B cell (primary cell): ENCODE measurements at regions not wholly inside any gene's neighbourhood (a gene's known extent, or its start where the extent isn't known, plus 50 kb on each side); places are given as distances from the start of the nearest gene placed in this dataset.

Experiments
- ATAC-seq: fragments of 200-7000 bp; cut with Tn5 transposase; one replicate; pipeline ENCODE4 v1.10.0; 2021; ENCODE audit warnings: low read depth, mild to moderate bottlenecking, moderate number of reproducible peaks, moderate library complexity
- CTCF ChIA-PET: fragments of 350-600 bp; sonication (Branson Sonifier 250); formaldehyde crosslinking; loops from one replicate; lab custom pipeline; 2021; ENCODE audit warnings: antibody characterized with exemption, inconsistent platforms; lab: Charles Lee
- POLR2A ChIA-PET: fragments of 350-600 bp; sonication (Branson Sonifier 250); formaldehyde crosslinking; loops from one replicate; lab custom pipeline; 2021; ENCODE audit warnings: antibody characterized with exemption; lab: Charles Lee
- DNase-seq: peaks from one replicate; pipeline ENCODE4 v3.0.0; 2013
- H2AFZ ChIP-seq: 2 replicates; pipeline ENCODE4 v1.6.1; 2012; ENCODE audit warnings: mild to moderate bottlenecking, low read depth, low read length; ENCODE audit not compliant: insufficient read depth, poor library complexity, severe bottlenecking
- H3K27ac ChIP-seq, 2 donors: 1 replicate in 1 of 2; 2 replicates in 1 of 2; pipeline ENCODE4 v1.5.1; 2012 to 2013; ENCODE audit warnings: low read length in 2 of 2, mild to moderate bottlenecking in 2 of 2, moderate library complexity in 1 of 2
- H3K27me3 ChIP-seq, 4 experiments: fragments of 200-600 bp in 1 of 4; sonication (generic) in 1 of 4; replicated peaks in 1 of 4; 1 replicate in 2 of 4; 2 replicates in 2 of 4; pipeline versions ENCODE4 v1.6.1 to v1.7.0; 2013 to 2016; ENCODE audit warnings: low read length in 3 of 4, mild to moderate bottlenecking in 2 of 4, mixed read lengths in 1 of 4, moderate library complexity in 1 of 4; ENCODE audit not compliant: insufficient read depth in 4 of 4, control insufficient read depth in 3 of 4; ENCODE audit errors: control extremely low read depth in 1 of 4
- H3K36me3 ChIP-seq, 2 experiments: replicated peaks in 1 of 2; 1 replicate in 1 of 2; 2 replicates in 1 of 2; pipeline versions ENCODE4 v1.6.1 to v1.7.1; 2013; ENCODE audit warnings: low read length in 1 of 2; ENCODE audit not compliant: insufficient read depth in 2 of 2, control insufficient read depth in 1 of 2; ENCODE audit errors: control extremely low read depth in 1 of 2, extremely low read depth in 1 of 2
- H3K4me1 ChIP-seq, 2 donors: fragments of 200-600 bp in 1 of 2; sonication (generic) in 1 of 2; 1 replicate in 1 of 2; 2 replicates in 1 of 2; pipeline versions ENCODE4 v1.5.1 to v1.6.1; 2013 to 2017; ENCODE audit warnings: low read length in 2 of 2; ENCODE audit not compliant: control insufficient read depth in 2 of 2, insufficient read depth in 2 of 2
- H3K4me2 ChIP-seq: replicated peaks from 2 replicates; pipeline ENCODE3; 2012; ENCODE audit warnings: mild to moderate bottlenecking, low read depth, low read length; ENCODE audit not compliant: poor library complexity, severe bottlenecking
- H3K4me3 ChIP-seq, 5 experiments: fragments of 200-600 bp in 1 of 5; sonication (generic) in 1 of 5; 1 replicate in 3 of 5; 2 replicates in 2 of 5; pipeline versions ENCODE4 v1.5.1 to v1.7.0; 2011 to 2016; ENCODE audit warnings: low read length in 4 of 5, mild to moderate bottlenecking in 4 of 5, low read depth in 2 of 5, control low read depth in 1 of 5, moderate library complexity in 1 of 5; ENCODE audit not compliant: insufficient read depth in 1 of 5; ENCODE audit errors: control extremely low read depth in 1 of 5, extremely low read depth in 1 of 5
- H3K79me2 ChIP-seq: fragments of 200-600 bp; sonication (generic); one replicate; pipeline ENCODE4 v1.6.0; 2016; ENCODE audit warnings: low read length; ENCODE audit not compliant: control insufficient read depth, insufficient read depth
- H3K9ac ChIP-seq: fragments of 200-600 bp; sonication (generic); 2 replicates; pipeline ENCODE4 v1.6.1; 2017; ENCODE audit warnings: mild to moderate bottlenecking, low read length, moderate library complexity
- H3K9me3 ChIP-seq, 3 donors: one replicate each; pipeline versions ENCODE4 v1.6.1 to v1.7.1; 2013; ENCODE audit warnings: low read length in 2 of 3; ENCODE audit not compliant: control insufficient read depth in 2 of 3, insufficient read depth in 1 of 3; ENCODE audit errors: control extremely low read depth in 1 of 3
- H4K20me1 ChIP-seq: 2 replicates; pipeline ENCODE4 v1.6.0; 2012; ENCODE audit warnings: mild to moderate bottlenecking, low read length; ENCODE audit not compliant: insufficient read depth, control insufficient read depth, poor library complexity, severe bottlenecking
- H3K27ac Mint-ChIP-seq: one replicate; pipeline ENCODE4 v1.8.0; 2021; ENCODE audit warnings: mixed read lengths
- H3K27me3 Mint-ChIP-seq: one replicate; pipeline ENCODE4 v1.8.0; 2021; ENCODE audit warnings: mixed read lengths
- H3K4me1 Mint-ChIP-seq: one replicate; pipeline ENCODE4 v1.8.0; 2021; ENCODE audit warnings: mixed read lengths
- H3K4me3 Mint-ChIP-seq: one replicate; pipeline ENCODE4 v1.8.0; 2021; ENCODE audit warnings: mixed read lengths
- H3K9me3 Mint-ChIP-seq: one replicate; pipeline ENCODE4 v1.8.0; 2022; ENCODE audit warnings: mixed read lengths; ENCODE audit not compliant: insufficient read depth
- CTCF ChIP-seq: fragments of 200-600 bp; IDR thresholded peaks from one replicate; pipeline ENCODE4 v1.8.0; 2022; ENCODE audit warnings: antibody characterized with exemption, mild to moderate bottlenecking
- EZH2 ChIP-seq: IDR thresholded peaks from 2 replicates; pipeline ENCODE4 v1.6.1; 2012; ENCODE audit warnings: borderline replicate concordance, low read depth, mild to moderate bottlenecking, moderate library complexity, low read length; ENCODE audit not compliant: insufficient read depth, poor library complexity, severe bottlenecking
- WGBS: methylation state at CpG from one replicate; pipeline ENCODE4 v1.1.5; 2013; ENCODE audit warnings: missing lambda C conversion rate; ENCODE audit not compliant: insufficient coverage; 5-methylcytosine and 5-hydroxymethylcytosine counted together
- intact Hi-C: fragments of 100-400 bp; cut with micrococcal nuclease; formaldehyde crosslinking; loops from one replicate; pipeline ENCODE4 v1.10.0; 2022

DNA sequence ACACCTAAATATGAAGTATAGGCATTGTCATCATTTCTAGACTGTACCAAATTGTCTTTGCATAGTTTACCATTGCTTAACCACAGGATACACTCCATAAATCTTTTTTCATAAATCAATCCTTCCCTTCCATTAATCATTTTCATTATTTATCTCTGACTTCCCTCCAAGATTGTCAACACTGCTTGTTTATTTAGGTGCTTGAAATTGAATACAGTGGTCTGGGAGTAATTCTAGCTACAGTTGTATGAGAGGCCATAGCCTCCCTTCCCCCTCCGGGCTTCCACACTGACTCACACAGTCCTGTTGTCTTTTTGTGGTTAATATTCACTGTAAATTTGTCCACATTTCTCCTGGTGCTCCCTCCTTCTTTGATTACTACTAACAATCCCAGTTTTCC is 114.2 kb upstream of the ARID2 start:
- H3K4me3 ChIP-seq = no peak overlapping the region
- POLR2A ChIA-PET = no interaction called here
- H3K79me2 ChIP-seq = no peaks in the 10 kb centered on the region
- no peak overlapping the region for H3K27ac Mint-ChIP-seq
- 40% methylated on average over 1 of the region's 1 CpG for WGBS
- no peak overlapping the region for H3K4me2 ChIP-seq
- CTCF ChIA-PET = no interaction called here
- ATAC-seq = no peak
- H3K27me3 ChIP-seq = no peaks in the 10 kb centered on the region
- TF ChIP-seq CTCF (no peak), EZH2 (no peak)
- H3K27ac ChIP-seq = no peak overlapping the region
- H3K4me1 ChIP-seq = peaks cover 0 to 4% of the 10 kb centered on the region in 2 donors
- no peaks in the 10 kb centered on the region for H4K20me1 ChIP-seq
- H3K9ac ChIP-seq = no peak overlapping the region
- no peaks in the 10 kb centered on the region for H3K9me3 Mint-ChIP-seq
- H3K9me3 ChIP-seq = peaks cover 0 to 4% (median 0%) of the 10 kb centered on the region in 3 donors
- H3K4me1 Mint-ChIP-seq = peaks cover 18% of the 10 kb centered on the region
- no peak overlapping the region for H2AFZ ChIP-seq
- H3K27me3 Mint-ChIP-seq = no peaks in the 10 kb centered on the region
- no peaks in the 10 kb centered on the region for H3K36me3 ChIP-seq
- intact Hi-C loops = no loop called here
- H3K4me3 Mint-ChIP-seq = no peak overlapping the region
- DNase-seq = no peak

DNA sequence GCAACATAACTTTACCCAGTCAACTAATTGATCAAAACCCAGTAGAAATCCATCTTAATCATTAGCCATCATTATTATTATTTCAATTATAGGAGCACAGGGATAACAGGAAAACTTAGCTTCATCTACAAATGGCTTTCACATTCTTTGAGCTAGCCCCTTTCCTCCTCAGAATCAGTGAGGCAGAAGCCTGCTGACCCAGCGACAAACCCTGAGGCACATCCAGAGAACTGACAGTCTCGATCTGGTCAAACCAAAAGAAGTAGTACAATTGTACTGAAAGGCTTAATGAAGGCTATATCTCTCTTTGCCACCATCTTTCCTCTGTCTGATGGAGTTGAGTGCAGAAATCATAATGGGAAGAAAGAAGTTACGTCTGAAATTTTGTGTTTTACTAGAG is 109.8 kb upstream of the ARID2 start:
- Mint-ChIP-seq H3K9me3 (peaks cover 2% of the 10 kb centered on the region), H3K27ac (no peak overlapping the region), H3K4me1 (peaks cover 2% of the 10 kb centered on the region), H3K27me3 (peaks cover 9% of the 10 kb centered on the region), H3K4me3 (no peak overlapping the region)
- intact Hi-C loops = no loop called here
- Histone ChIP-seq H3K27ac (no peak overlapping the region), H3K4me2 (no peak overlapping the region), H3K9me3 (peaks cover 0 to 5% (median 4%) of the 10 kb centered on the region in 3 donors), H4K20me1 (no peaks in the 10 kb centered on the region), H2AFZ (no peak overlapping the region), H3K79me2 (no peaks in the 10 kb centered on the region), H3K27me3 (no peaks in the 10 kb centered on the region), H3K36me3 (no peaks in the 10 kb centered on the region), H3K9ac (no peak overlapping the region), H3K4me3 (no peak overlapping the region), H3K4me1 (no peaks in the 10 kb centered on the region)
- TF ChIP-seq EZH2 (no peak), CTCF (no peak)
- whole genome bisulfite sequencing = 83% methylated on average over 1 of the region's 3 CpGs
- CTCF ChIA-PET = no interaction called here
- ATAC-seq = no peak
- POLR2A ChIA-PET = no interaction called here
- no peak for DNase-seq
